ENCODE measurements at regions not wholly inside any gene's neighbourhood (a gene's known extent, or its start where the extent isn't known, plus 50 kb on each side); places are given as distances from the start of the nearest gene placed in this dataset.
"Not testable (repeated sequence)": the region's sequence is repeated elsewhere in the genome, so short reads cannot be mapped to it uniquely, and the experiment has no call there.

DNA sequence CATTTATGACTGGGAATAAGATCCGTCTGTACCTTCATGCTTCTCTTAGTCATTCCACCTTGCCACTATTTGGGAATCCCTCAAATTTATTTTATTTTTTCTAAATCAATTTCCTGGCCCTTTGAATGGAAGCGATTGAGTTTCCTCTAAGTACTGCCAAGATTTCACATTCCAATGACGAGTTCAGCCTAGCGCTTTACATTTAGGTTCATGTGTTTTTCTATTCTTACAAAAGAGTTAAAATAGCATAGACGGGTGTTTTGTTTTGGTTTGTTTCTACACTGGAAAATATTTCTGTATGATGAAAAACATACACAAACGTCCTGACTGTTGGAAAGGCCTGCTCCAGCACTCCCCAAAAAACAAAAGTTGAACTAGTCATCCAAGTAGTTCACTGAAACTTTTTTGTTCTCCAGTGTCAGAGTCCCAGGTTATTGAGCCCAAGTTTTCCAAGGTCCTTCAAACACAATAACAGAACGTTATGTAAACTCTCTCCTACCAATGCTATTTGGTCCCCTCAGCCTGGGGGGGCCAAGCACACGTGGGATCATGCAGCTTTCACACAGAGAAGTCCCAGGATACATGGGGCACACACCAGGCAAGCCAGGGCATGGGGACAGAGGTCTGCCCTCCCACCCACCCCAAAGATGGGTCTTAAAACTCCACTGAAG, 74.8 kb upstream of the FOXN3 start:
- DNase-seq (ENCODE audit: low spot score): no peak

DNA sequence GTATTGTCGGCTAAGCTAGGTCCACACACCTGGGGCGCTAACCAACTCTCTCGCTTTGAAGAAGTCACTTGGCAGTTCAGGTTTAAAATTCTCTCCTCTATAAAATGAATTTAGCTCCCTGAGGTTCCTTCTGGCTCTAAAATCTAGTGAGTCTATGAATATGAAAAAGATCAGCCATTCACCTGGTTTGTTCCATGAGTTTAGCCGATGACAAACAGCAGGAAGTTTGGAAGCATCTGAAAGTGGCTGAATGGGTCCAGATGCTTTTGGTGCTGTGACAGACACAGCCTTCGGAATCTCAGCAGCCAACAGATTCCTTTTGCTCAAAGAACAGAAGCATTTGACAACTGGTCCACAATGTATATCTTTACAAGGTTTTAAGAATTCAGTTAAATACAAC, 73.4 kb upstream of the FOXN3 start:
- no peak for DNase-seq (ENCODE audit: low spot score)

DNA sequence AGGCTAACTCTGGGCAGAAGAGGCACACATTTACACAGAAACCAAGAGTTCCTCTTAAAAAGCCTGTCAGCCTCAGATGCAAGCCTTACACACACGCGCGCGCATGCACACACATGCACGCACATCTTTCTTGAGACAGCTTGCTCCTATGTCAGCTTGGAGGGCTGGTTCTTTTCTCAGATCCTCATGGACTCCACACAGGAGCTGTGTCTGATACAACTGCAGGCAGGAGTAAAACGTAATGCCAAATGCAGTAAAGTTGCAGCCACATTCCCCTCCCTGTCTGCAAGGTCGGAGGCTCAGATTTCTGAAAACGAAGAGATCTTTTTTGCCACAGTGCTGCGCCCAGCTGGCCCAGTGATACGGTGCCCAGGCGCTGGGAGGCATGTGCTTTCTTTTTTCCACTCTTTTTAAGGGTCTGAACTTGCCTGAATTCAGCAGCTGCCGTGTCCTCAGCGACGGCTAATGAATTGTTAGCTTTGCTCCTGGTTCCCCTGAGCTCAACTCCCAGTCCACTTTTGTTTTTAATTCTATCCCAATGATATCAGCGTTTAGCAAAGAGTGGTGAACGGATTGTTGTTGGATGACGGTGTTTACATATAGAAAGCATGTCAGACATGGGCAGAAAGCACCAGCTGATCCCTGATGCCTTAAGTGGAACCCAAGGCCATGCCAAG, 72.9 kb upstream of the FOXN3 start:
- DNase-seq (ENCODE audit: low spot score): no peak

DNA sequence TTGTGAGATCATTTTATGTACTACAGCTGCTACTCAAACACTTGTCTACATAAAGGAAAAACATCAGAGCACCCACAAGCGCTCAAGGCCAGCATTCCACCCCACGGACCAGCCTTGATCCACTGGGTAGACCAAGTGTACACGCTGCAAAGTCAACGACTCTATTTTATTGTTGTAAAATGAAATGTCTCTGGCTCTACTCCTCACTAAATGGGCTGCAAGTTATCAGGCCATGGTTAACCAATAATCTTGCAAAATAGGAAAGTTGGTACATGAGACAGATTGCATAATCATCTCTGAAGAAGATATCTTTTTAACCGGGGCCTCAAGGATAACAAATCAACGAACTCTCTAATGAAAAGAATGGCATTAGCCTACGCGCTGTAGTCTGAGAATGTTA, 69.9 kb upstream of the FOXN3 start:
- no peak for DNase-seq (ENCODE audit: low spot score)

DNA sequence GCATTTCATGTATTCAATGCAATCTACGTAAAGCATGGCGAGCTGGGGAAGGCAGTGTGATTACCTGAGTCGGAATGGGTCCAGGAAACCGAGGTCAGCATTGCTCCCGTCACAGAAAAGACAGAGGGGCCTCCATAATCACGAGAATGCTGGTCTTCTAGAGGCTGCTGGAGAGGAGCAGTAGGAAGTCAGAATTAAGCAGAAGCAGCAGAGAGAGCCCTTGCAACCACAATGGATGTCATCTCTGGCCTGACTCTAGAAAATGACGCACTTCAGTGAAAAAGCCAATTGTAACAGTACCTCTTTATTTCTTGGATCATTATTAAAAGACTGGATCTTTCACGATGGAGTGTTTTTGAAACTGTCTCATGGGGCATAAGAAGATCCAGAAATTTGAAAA, 69.5 kb upstream of the FOXN3 start:
- no peak for DNase-seq (ENCODE audit: low spot score)

DNA sequence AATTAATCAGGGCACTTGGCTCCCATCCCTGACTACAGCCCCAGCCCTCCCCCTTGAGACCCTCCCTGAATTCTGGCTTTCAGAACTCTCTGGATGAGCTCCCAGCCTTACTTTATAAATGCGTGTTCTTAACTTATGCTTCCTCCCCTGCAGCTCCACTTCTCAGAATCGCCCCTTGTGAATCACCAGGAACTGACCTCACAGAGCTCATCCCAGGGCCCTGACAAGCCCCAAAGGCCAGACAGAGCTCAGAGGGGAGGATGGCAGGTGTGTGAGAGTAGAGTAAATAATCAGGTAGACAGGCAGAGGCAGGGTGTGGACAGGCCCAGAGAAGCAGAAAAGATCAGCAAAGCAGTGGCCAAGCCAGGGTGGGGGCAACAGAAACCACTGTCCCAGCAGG, 68.2 kb upstream of the FOXN3 start:
- no peak for DNase-seq (ENCODE audit: low spot score)

DNA sequence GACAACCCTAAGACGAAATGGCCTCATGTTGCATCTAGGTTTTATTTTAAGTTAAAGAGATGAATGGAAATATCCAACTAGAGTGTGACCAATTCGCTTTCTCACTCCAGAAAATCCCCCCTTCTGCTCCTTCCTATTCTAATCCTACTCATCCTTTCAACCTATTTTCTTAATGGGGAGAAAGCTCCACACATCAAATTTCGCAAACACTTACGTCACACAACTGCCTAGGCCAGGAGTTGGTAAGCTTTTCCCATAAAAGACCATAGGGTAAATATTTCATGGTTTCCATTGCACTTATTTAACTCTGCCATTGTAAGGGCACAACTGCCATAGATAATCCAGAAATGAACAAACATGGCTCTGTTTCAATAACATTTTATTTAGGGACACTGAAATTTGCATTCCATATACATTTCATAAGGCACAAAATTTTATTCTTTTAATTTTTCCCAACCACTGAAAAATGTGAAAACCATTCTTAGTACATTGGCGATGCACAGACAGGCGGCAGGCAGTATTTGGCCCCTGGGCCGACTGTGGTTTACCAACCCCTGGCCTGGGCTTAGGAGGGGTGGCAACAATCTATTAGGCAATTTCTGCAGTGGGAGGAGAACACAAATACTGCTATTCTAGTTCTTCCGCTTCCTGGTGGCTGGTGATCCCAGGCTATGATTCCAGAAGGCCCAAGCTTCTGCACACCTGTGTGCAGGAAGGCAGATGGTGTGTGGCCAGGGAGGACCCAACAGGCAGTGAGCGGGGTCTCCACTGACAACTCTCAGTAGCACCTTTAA, 67.2 kb upstream of the FOXN3 start:
- DNase-seq (ENCODE audit: low spot score): no peak

DNA sequence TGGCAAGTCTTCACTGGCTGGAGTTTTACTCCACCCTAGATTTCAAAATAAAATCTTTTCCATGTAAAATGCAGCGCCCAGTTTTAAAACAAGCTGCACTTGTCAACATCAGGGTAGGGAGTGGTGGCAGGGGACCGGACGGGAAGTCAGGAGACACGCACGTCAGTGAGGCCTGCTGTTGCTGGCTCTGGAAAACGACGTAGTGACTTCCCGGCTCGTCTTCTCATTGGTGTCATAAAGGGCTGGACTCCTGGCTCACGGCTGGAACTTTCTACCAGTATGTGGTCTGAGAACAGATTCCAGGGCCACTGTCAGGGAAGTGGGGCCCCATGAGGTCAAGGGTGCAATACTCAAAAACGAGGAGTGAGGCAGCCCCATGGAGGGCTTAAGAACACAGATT, 64.2 kb upstream of the FOXN3 start:
- no peak for DNase-seq (ENCODE audit: low spot score)

DNA sequence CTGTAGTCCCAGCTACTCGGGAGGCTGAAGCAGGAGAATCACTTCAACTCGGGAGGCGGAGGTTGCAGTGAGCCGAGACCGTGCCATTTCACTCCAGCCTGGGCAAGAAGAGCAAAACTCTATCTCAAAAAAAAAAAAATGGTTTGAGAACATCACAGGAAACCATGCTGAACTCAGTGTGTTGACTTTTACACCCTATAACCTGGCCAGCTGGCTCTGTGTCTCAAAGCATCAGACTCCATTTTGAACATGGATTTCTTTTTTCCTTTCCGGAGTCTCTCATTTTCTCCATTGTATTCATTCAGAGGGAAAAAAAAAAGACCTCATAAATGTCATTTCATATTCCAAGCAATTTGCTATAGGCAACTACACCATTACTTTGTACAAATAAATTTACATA, 63.2 kb upstream of the FOXN3 start:
- no peak for DNase-seq (ENCODE audit: low spot score)

DNA sequence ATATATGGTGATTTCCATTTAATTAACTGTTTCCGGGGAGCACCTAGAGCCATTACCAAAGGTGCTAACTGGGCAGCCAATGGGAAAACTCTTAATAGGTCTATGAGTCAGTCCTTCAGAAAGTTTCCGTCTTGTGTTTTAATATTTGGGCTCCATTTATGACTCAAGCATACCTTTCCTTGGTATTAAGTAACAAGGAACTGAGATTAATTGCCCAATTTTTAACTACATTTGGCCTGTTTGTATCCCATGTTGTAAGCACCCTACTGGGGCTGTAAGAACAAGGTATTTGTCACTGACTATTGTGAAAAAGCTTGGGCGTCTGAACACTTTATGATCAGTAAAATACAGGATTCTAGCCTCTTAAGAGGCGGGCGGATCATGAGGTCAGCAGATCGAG, 62.8 kb upstream of the FOXN3 start:
- no peak for DNase-seq (ENCODE audit: low spot score)

DNA sequence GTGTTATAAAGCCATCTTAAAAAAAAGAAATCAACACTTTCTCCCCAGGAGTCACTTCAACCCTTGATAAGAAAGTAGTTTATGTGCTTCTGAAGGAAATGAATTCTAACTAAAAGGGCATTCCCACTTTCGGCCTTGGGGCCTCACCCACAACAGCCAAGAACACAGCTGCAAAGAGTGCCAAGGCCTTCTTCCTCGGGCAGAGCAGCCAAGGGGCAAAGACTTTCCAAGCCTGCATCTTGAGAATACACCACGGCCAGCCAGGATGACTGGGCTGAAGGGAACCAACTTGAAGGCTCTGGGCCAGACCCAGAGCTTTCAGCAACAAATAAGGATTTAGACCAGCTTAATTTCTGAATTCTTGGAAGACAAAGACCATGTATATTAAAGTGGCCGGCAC, 60.4 kb upstream of the FOXN3 start:
- DNase-seq (ENCODE audit: low spot score): no peak

DNA sequence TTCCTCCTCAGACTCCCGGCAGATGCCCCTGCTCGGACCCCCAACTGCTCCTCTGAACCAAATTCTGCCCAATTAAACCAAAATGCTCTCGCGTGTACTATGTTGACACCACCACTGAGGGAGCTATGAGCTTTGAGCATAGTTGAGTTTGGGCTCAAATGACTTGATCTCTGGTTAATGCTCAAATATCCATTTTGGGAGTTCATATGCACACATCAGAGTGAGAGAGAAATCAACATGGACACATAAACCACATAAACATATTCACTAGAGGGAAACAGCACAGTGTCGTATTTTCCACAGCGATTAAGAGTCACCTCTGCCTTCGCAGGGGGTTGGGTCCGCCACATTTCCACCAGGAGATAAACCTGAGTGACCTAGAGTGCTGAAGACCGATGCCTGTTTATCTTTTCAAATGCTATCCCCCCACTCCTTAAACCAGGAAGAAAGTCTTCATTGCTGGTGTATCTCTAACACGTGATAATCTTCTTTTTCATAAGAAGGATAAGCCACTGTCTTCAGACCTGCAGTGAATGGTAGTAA, 59.4 kb upstream of the FOXN3 start:
- DNase-seq (ENCODE audit: low spot score): no peak

DNA sequence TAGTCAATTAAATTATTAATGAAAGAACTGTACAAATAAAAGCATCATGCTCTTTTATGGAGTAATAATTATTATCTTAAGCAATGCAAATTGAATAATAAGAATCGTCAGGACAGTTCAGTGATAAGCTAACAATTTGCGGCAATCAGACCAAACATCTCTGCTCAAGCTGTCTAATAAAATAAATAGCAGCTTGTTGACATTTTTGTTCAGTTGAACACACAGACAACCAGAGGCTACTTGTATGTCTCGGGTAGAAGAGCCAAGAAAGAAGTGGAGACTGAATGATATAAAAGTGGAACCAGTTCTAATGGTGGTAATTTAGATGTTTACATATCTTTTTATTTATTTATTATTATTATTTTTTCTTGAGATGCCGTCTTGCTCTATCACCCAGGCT, 57.4 kb upstream of the FOXN3 start:
- no peak for DNase-seq (ENCODE audit: low spot score)

DNA sequence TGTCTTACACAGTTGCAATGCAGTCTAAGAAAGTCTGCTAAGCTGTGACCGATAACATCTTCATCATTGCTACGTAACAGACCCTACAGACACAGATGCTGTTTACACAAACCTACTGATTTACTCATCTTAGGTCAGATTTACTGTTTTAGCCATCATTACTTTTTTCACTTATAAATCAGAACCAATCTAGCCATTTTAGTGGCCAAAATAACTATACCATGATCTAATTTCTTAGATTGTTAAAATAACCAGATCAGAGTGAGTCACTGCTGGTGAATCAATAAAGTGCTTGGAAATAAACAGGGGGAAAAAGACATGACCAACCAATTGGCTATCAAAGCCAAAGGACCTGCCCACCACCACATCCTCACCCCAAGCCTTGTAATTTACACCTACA, 57.0 kb upstream of the FOXN3 start:
- DNase-seq (ENCODE audit: low spot score): no peak

DNA sequence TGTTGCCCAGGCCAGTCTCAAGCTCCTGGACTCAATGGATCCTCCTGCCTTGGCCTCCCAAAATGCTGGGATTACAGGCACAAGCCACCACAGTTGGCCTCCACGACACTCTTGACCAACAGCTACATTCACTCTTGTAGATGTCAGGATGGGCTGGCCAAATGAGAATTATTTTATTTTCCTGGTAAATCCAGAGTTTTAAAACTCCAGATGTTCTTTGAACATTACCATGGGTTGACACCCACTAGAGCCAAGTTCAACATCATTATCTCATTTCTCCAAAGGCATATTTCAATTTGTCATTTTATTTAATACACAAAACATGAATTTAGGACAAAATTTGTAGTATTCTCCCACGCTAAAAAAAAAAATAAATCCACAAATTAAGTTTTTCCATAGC, 56.5 kb upstream of the FOXN3 start:
- DNase-seq (ENCODE audit: low spot score): no peak

DNA sequence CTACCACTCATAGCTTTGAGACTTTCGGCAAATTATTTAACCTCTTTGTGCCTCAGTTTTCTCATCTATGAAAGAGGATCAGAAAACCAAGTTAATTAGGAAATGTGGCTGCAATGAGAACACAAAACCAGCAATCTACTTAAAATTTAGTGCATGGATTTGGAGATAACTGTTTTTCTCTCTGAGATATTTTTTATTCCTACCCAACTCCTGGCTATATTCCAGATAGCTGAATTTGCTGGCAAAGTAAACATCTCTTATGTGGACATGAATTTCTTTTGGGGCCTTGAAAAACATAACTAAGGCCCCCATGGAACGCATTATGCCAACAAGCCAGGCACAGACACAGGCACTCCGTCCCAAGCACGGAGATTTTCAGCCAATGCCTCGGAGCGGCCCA, 53.4 kb upstream of the FOXN3 start:
- no peak for DNase-seq (ENCODE audit: low spot score)

DNA sequence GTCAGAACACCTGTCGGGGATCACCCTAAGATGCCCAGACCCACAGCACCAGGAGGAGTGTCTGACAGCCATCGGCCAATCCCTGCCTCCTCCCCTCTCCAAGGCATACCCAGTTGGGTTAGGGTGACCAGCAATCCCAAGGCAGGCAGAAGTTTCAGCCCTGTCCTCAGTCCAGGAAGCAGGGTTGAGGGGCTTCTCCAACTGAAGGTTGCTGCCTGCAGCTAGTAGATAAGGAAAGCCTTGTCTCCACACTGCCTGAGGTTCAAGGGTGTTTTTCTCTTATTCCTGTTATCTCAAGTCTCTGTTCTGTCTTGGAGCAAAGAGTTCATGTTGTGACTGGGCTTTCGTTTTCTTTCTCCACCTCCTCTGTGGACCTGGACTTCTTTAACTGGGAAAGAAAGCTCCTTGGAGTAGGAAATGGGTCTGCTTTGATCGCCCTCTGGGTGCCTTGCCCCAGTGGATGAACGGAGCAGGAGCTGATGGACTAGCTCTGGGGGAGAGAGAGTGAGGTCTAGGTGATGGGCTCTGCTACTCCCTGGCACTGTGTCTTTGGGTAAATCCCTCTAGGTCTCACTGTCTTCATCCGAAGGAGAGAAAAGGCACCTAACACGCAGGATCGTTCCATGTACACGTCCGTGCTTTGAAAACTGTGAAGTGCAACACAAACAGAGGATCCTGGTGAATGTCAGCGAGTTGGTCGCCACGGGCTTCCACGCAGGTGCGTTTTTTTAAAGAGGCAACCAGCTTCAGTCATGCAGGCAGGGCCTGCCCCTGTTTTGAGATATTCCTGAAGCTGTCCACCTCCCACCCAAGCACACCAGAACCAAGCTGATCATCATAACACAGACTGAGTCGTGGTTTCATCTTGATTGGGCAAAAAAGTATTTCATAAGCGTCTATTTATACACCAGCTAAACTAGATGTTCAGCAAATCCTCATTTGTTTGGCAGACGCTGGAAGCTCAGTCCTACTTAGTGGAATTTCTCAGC, 52.5 kb upstream of the FOXN3 start:
- no peak for DNase-seq (ENCODE audit: low spot score)

DNA sequence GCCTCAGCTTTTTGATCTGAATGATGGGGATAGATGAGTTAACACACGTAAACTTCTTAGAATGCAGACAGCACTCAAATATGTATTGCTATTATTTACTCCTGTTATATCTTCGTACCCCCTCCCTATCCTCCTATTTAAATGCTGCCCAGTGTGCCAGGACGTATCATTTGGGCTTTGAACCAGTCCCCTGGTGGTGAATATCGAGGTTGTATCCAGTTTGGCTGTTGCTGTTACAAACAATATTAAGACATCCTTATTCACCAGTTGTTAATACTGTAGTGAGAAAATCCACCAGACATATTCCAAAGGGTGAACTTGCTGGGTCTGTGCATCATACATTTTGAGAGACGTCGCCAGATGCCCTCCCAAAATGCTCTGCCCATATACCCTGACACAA, 51.5 kb upstream of the FOXN3 start:
- DNase-seq (ENCODE audit: low spot score): no peak

DNA sequence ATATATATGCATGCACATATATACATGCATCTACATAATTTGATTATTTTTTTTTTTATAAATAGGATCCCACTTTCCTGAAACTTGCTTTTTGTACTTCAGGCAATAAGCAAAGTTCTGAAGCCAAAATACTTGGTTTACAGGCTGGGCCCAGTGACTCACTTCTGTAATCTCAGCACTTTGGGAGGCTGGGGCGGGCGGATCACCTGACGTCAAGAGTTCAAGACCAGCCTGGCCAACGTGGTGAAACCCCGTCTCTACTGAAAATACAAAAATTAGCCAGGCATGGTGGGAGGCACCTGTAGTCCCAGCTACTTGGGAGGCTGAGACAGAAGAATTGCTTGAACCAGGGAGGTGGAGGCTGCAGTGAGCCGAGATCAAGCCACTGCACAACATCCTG, 51.0 kb upstream of the FOXN3 start:
- DNase-seq (ENCODE audit: low spot score): not testable (repeated sequence)

DNA sequence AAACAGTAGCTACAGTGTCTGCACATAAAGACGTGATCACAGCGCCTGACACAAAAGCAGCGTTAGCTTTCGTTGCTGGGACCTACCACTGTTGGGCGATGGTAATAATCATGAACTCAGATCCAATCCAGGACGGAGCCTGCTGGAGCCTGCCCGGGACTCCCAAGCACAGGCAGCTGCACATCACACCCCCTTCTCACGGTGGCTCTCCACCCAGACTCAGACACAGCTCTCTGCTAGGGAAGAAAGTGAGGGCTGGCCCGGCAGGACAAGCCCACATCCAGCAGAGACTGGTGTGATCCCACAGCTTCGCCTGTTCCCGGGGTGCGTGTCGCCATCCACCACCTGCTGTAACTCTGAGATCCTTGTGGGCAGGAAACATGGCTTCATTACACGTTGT, 49.9 kb upstream of the FOXN3 start:
- DNase-seq (ENCODE audit: low spot score): no peak
